ENCODE measurements at regions not wholly inside any gene's neighbourhood (a gene's known extent, or its start where the extent isn't known, plus 50 kb on each side); places are given as distances from the start of the nearest gene placed in this dataset. TPM values are rescaled to one million over a fixed set of nuclear protein-coding genes. Genes with fewer than 3 reads are reported as not detected.

Small RNAs in the stretch of these regions (small RNA-seq; reads per million reads assigned to genes)
- gene RNA5SP311 (ENCODE audit: insufficient read depth) = not detected
